GM21515 (cell line): ENCODE measurements at regions not wholly inside any gene's neighbourhood (a gene's known extent, or its start where the extent isn't known, plus 50 kb on each side); places are given as distances from the start of the nearest gene placed in this dataset.

Experiments
- ATAC-seq: cut with Tn5 transposase; IDR thresholded peaks from one replicate; pipeline ENCODE4 v1.9.1; 2021; ENCODE audit not compliant: unreplicated experiment

DNA sequence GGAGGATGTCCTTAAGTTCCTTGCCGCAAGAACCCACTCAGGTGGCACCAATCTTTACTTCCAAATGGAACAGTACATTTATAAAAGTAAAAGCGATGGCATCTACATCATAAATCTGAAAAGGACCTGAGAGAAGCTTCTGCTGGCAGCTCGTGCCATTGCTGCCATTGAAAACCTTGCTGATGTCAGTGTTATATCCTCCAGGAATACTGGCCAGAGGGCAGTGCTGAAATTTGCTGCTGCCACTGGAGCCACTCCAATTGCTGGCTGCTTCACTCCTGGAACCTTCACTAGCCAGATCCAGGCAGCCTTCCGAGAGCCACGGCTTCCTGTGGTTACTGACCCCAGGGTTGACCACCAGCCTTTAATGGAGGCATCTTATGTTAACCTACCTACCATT lies 191.7 kb downstream of the TRIM27 start:
- ATAC-seq = no peak

DNA sequence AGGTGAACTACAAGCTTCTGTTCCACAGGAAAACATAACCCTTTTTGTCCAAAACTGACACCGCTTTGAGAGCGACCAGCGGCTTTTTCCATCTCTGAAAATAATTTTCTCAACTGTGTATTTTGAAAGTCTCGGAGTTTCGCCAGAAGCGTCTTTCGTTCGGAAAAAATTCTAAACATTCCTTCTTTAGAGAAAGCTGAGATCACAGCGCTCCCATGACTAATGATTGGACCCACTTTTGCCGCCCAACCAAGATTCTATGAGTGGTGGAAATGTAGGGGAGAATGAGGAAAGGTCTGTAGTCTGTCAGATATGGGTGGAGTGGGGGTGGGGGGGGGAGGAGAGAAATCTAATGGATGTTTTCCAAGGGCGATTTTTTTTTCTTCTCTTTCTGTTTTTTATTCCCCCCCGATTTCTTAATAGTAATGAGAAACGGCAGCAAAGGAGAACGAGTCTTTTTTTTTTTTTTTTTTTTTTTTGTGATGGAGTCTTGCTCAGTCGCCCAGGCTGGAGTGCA lies 189.3 kb downstream of the TRIM27 start:
- ATAC-seq = no peak

DNA sequence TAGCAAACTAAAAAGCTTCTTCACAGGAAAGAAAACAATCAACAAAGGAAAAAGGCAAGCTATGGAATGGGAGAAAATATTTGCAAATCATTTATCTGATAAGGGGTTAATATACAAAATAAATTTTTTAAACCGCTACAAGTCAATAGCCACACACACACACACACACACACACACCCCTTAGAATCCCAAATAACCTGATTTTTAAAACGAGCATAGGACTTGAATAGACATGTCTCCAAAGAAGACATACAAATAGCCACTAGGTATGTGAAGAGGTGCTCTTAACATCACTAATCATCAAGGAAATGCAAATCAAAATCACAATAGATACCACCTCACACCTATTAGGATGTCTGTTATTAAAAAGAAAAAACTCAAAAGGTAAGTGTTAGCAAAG lies 187.7 kb downstream of the TRIM27 start:
- ATAC-seq = no peak

DNA sequence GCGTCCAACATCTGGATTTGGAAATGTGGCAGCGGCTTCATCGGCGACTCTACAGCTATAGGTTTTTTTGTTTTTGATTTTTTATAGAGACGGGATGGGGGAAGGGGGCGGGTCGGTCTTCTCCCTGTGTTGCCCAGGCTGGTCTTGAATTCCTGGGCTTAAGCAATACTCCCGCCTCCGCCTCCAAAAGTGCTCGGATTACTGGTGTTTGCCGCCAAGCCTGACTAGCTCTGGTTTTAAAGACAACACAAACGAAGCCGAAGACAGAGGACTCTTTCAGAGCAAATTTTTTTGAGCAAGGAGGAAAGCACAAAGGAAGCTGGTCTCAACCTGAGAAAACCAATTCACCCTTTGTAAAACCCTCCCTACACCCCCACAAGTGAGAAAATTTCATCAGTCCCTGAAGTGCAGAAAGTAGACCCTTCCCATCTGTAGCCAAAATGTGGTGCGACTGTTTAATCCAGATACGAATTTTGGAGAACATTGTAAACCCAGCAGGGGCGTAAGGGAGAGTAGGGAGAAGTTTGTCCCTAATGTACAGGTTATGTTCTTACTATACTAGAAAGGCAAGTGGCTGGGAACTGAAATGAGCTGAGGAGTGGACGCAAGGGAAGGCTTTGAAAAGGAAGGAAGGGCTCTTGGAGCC lies 185.9 kb downstream of the TRIM27 start:
- ATAC-seq = no peak

DNA sequence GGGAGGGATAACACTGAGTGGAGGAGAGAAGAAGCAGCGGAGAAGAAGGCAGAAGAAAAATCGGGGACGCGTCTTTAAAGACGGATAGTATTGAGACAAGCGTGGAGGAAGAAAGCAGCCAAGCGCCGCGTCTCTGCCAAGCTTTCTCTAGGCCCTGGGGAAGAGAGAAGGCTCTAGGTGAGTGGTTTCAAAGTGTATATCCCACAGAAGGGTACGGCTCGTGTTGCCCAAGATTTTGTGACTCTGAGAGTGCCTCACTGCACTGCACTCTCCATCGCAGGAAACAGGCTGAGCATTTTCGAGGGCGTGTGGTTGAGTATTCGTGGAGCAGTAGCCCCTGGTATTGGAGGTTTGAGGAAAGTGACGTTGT lies 185.4 kb downstream of the TRIM27 start:
- no peak for ATAC-seq

DNA sequence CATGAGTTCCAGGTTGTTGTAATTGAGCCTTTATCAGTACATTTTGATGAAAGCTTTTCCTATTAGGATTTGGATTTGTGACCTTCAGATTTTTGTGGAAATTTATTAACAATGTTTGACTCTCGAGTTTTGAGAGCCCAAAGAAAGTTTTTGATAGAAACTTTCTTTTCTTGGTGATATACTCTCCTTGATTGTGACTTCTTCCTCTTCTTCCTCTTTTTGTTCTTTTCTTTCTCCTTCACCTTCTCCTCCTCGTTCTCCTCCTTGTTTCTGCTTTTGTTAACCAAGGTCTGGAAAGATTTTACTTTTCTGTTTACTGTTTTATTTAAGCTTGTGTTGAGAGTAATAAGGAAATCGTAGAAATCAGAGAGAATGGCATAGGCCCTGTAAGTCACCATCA lies 182.4 kb downstream of the TRIM27 start:
- ATAC-seq = no peak

DNA sequence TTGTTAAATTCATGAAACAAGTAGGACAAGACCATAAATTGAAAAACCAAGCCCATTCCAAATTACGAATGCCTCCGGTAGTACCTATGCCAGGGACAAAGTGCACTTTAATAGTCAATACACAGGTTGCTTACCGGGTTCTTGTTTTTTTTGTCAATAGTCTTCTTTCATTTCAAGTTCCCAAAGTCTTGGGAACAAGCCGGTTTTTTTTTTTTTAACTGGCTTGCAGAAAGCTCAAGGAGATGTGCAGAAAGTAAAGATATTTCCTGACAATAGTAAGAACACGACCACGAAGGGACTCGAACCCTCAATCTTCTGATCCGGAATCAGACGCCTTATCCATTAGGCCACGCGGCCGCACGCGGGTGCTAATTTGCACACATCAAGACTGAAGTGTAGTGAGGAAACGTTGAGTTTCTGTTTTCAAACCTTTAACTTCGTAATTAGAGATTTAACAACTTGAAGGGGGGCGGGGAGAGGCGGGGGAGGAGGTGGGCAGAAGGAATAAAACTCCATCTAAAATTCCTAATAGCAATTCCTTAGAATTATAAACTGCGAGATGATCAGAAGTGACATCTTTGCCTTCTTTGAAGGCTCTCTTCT lies 181.0 kb downstream of the TRIM27 start:
- no peak for ATAC-seq

DNA sequence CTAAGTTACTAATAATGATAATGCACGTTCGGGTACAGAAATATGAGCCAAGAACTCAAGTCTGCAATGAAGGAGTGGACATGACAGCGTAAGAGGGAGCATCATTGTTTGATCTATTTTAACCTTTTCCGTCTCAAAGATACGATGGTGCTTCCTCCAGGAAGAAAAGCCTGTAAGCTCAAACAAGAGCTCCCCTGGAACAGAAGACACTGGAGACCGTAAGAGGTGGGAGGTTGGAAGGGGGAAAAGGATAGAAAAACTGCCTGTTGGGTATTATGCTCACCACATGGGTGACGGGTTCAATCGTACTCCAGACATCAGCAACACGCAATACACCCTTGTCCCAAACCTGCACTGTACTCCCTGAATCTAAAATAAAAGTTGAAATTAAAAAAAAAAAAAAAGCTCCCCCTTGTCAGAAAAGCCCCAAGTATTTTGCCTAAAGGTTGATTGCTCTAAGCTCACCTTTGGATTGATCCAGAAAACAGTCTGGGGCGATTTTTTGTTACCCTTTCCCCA lies 180.5 kb downstream of the TRIM27 start:
- no peak for ATAC-seq

DNA sequence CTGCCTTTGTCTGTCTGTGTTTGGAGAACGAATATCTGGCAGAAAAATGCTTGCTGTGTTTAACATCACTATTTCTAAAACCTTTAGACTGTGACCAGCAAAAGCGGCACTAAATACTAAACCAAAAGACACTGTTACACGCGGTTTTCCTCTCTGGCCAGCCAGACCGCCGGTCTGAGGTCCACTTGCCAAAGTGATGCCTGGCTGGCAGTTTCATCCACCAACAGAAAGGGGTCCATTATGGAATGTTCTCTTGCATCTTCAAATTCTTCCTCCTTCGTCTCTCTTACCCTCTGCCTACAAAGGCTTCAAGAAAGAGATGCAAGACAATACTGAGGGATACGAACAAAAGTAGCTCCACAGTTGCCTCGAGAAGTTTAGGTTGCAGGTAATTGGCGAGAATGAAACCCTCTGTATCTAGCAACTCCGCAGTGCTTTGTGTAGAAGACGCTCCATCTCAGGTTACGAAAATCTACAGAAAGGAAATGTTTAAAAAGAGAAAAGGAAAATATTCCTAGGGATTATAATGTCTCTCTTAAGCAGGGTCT lies 176.6 kb downstream of the TRIM27 start:
- ATAC-seq = no peak

DNA sequence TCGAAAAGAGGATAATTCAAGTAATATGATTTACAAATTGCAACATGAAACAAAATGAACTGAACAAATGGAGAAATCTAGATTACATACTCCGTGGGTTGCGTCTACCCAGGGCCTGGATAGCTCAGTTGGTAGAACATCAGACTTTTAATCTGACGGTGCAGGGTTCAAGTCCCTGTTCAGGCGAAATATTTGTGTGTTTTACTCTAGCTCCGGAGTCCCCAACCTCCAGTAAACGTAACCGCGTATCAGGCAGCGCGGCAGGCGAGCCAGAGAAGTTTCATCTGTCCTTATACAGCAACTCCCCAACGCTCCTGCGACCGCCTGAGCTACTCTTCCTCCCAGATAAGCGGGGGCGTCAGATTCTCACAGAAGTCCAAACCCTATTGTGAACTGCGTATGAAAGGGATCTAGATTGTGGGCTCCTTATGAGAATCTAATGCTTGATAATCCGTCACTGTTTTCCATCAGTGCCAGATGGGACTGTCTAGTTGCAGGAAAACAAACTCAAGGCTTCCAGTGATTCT lies 176.1 kb downstream of the TRIM27 start:
- ATAC-seq = no peak

DNA sequence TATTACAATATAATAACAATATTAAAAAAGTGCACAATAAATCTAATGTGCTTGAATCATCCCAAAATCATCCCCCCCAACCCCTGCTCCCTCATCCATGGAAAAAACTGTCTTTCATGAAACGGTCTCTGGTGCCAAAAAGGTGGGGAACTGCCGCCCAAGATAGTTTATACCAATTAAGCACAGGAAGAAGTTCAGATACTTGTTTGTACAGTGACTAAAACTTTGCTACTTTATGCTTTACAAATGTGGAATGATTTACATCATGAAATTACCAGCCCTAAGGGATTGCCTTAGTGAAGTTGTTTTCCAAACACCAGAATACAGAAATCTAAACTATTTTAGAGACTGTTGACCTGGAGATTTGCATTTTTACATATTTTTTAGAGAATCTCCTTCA lies 175.6 kb downstream of the TRIM27 start:
- no peak for ATAC-seq

DNA sequence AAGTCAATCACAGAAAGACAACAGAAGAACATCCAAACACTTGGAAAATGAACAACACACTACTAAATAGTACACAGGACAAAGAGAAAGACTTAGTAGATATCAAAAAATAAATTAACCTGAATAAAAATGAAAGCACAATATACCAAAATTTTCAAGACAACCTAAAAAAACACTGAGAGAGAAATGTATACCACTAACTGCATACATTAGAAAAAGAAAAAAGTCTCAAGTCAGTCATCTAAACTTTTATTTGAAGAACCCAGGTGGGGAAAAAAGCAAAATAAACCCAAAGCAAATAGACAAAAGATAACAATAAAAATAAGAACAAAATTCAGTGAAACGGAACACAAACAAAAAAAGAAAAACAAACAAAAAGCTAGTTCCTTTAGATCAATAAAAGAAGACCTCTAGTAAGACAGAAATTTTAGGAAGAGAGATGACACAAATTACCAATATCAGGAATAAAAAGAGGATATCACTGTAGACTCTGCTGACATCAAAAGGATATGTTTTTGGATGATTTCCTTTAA lies 172.8 kb downstream of the TRIM27 start:
- no peak for ATAC-seq

DNA sequence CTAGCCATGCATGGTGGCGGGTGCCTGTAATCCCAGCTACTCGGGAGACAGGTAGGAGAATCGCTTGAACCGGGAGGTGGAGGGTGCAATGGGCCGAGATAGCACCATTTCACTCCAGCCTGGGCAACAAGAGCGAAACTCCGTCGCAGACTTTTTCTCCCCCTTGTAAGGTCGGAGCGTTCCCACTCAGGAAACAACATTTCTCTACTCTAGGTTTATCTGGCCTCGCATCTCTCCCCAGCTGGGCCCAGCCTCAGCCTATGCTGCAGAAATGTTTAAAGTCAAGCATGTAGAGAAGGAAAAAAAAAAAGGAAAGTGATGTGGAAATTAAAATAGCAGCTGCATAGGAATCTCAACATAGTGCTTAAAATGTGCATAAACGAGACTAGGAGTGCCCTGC lies 172.3 kb downstream of the TRIM27 start:
- no peak for ATAC-seq

DNA sequence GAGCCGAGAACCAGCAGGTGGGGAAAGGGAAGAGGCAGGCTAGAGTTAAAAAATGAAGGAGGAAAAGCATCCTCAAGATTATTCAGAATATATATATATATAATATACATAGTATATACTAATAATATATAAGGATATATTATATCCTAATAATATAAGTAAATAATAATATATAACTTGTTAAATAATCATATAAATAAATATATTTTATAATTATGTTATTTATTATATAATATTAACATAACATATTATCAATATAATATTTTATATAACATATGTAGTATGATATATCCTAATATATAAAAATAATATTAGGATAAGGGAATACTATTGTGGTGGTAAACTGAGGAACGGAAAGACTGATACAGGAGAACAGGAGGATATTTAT lies 171.8 kb downstream of the TRIM27 start:
- no peak for ATAC-seq

DNA sequence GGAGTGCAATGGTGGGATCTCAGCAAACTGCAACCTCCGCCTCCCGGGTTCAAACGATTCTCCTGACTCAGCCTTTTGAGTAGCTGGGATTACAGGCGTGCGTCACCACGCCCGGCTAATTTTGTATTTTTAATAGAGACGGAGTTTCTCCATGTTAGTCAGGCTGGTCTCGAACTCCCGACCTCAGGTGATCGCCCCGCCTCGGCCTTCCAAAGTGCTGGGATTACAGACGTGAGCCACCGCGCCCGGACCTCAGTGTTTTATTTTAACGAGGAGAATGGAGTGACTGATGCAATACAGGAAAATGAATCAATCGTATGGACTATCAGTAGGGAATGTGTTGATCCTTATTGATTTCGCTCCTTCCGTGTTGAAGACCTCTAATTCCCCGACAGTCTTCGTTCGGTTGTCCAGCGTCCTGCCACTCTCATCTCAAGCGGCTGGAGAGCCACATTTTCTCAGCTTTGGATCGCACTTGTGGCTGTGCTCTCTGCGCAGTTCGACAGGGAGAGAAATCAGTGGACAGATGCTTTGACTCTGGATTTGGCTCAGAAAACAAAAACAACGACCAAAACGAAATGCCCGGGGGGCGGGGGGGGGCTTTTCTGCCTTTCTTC lies 166.2 kb downstream of the TRIM27 start:
- no peak for ATAC-seq

DNA sequence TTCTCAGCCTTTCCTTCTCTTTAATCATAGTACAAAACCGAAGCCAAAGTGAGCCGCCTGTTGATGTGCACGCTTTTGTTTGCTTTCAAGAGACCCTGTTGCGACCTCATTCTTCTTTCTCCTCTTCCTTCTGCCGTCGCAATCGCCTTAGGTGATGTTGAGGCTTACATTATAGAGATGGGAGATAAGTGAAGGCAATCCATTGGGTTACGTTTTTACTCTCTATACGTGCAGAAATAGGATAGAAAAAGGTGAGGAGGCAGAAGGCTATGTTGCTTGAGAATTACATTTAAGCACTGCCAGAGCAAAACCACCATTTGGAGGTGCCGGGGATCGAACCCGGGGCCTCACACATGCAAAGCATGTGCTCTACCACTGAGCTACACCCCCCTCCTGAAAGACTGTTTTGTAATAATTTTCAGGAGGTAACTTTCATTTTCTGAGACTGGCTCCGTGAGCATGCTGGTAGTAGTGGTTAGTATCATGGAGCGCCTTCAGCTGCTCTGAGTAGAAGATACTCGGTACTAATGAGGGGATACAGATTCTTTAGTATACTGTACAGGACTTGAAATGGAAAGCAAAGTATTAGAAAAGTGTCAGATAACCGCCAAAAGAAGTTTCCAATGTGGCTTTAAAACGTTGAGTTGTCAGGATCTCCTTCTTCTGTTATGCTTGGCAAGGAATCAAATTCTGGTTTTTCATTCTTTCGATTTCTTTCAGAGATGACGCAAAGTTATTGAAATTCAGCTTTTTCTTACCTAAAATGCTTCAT lies 165.6 kb downstream of the TRIM27 start:
- ATAC-seq = no peak

DNA sequence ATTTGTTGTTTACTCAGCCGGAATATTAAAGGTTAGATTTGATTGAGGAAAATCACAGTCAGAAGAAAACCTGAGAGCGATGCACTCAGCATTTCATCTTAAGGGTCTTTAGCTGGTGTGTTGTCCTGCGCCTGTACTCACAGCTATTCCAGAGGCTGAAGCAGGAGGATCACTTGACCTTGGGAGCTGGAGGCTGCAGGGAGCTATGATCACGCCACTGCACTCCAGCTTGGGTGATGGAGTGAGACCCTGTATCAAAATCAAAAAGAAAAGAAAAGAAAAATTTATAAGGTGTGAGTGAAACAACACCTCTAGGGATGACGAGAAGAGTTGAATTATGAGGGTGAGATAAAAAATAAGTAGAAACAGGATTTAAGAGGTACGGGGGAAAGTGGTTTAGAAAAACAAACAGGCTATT lies 165.0 kb downstream of the TRIM27 start:
- ATAC-seq = no peak

DNA sequence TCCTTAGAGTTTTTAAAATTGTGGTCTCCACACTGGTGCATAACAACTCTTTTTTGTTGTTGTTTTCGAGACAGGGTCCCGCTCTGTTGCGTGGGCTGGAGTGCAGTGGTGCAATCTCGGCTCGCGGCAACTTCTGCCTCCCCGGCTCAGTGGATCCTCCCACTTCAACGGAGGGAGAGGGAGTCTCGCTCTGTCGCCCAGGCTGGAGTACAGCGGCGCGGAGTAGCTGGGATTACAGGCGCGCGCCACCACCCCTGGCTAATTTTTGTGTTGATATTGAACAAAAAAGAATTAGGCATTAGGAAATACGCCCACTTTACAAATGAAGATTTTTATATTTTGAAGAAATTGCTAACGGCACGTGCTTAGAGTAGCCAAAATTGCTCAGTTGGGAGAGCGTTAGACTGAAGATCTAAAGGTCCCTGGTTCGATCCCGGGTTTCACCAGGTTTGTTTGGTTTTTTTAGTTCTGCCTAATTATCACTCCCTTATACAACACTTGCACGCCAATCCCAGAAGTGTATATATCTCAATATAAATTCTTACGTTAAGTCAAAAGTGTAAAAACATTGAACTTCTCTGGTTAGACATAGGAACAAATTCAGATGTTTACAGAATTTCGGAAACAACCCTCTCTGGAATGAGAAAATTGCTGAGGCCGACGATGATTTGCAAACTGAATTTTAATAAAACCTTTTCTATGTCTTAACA lies 159.6 kb downstream of the TRIM27 start:
- ATAC-seq = no peak

DNA sequence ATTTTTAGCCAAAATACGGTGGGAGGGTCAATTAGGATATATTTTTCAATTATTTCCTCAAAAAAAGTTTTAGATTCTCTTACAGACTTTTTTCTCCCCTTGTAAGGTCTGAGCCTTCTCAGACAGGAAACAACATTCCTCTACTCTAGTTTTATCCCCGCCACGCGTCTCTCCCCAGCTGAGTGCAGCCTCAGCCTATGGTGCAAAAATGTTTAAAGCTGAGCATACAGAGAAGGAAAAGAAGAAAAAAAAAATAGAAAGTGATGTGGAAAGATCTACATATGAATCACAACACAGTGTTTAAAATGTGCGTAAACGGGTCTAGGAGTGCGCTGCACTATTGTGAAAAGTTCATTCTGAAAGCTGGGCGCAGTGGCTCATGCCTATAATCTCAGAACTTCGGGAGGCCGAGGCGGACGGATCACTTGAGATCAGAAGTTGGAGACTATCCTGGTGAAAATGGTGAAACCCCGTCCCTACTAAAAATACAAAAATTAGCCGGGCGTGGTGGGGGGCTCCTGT lies 159.0 kb downstream of the TRIM27 start:
- no peak for ATAC-seq

DNA sequence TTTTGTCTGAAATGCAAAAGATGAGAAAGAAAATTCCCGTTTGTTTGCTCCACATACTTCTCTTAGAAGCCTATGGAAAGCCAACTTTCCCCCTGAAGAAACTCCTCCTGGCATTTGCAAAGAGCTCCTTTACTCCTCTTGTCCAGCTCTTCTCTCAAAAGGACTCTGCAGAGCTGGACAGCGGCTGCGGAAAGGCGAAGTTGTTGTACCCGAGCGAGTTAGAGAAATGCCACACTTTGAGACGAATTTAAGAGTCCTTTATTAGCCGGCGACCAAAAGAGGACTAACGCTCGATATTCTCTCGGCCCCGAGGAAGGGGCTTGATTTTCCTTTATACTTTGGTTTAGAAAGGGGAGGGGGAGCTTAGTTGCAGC lies 157.8 kb downstream of the TRIM27 start:
- no peak for ATAC-seq
